Hepatocyte (in vitro differentiated cells): ENCODE measurements at regions not wholly inside any gene's neighbourhood (a gene's known extent, or its start where the extent isn't known, plus 50 kb on each side); places are given as distances from the start of the nearest gene placed in this dataset.

Experiments used
- DNase-seq: peaks from one replicate; pipeline ENCODE4 v3.0.0-alpha.2; 2016; ENCODE audit warnings: low spot score
- H2AFZ ChIP-seq: fragments of 200-600 bp; sonication (generic); 2 replicates; pipeline ENCODE4 v1.6.0; 2016; ENCODE audit warnings: antibody characterized with exemption, mild to moderate bottlenecking
- H3K27ac ChIP-seq: fragments of 200-600 bp; sonication (generic); 2 replicates; pipeline ENCODE4 v1.5.1; 2016; ENCODE audit warnings: mild to moderate bottlenecking
- H3K27me3 ChIP-seq: fragments of 200-600 bp; sonication (generic); 2 replicates; pipeline ENCODE4 v1.6.1; 2016
- H3K36me3 ChIP-seq: fragments of 200-600 bp; sonication (generic); replicated peaks from 2 replicates; pipeline ENCODE4 v1.5.1; 2016; ENCODE audit warnings: low read depth; ENCODE audit not compliant: insufficient read depth
- H3K4me1 ChIP-seq: fragments of 200-600 bp; sonication (generic); 2 replicates; pipeline ENCODE4 v1.5.1; 2016; ENCODE audit warnings: mild to moderate bottlenecking, moderate library complexity; ENCODE audit not compliant: insufficient read depth
- H3K4me2 ChIP-seq: fragments of 200-600 bp; sonication (generic); 2 replicates; pipeline ENCODE4 v1.6.0; 2016
- H3K4me3 ChIP-seq: fragments of 200-600 bp; sonication (generic); 2 replicates; pipeline ENCODE4 v1.5.1; 2016; ENCODE audit warnings: mild to moderate bottlenecking
- H3K79me2 ChIP-seq: fragments of 200-600 bp; sonication (generic); 2 replicates; pipeline ENCODE4 v1.6.0; 2017; ENCODE audit warnings: mild to moderate bottlenecking
- H3K9me2 ChIP-seq: fragments of 200-600 bp; sonication (generic); replicated peaks from 2 replicates; pipeline ENCODE4 v1.6.0; 2017; ENCODE audit warnings: mild to moderate bottlenecking; ENCODE audit not compliant: insufficient read depth
- H3K9me3 ChIP-seq: fragments of 200-600 bp; sonication (generic); 2 replicates; pipeline ENCODE4 v1.5.1; 2016; ENCODE audit warnings: low read depth, mild to moderate bottlenecking
- H4K20me1 ChIP-seq: fragments of 200-600 bp; sonication (generic); 2 replicates; pipeline ENCODE4 v1.6.0; 2016; ENCODE audit warnings: mild to moderate bottlenecking; ENCODE audit not compliant: insufficient read depth, poor library complexity, severe bottlenecking
- EZH2 ChIP-seq: fragments of 200-600 bp; sonication (generic); IDR thresholded peaks from 2 replicates; pipeline ENCODE4 v1.6.1; 2016; ENCODE audit warnings: antibody characterized with exemption, mild to moderate bottlenecking, borderline replicate concordance
- EZH2phosphoT487 ChIP-seq: fragments of 200-600 bp; sonication (generic); IDR thresholded peaks from one replicate; pipeline ENCODE4 v1.6.1; 2018; ENCODE audit warnings: antibody characterized with exemption, mild to moderate bottlenecking, low read depth, moderate library complexity; ENCODE audit not compliant: unreplicated experiment, severe bottlenecking
- WGBS: methylation state at CpG from one replicate; pipeline ENCODE4 v1.1.6; 2016; ENCODE audit warnings: low lambda C conversion rate; ENCODE audit errors: missing lambda C conversion rate; 5-methylcytosine and 5-hydroxymethylcytosine counted together
- TF ChIP-seq, protein P1 (sequence below): fragments of 200-600 bp; sonication (generic); IDR thresholded peaks from 2 replicates; pipeline ENCODE4 v1.5.1; 2016; ENCODE audit warnings: antibody characterized with exemption, mild to moderate bottlenecking; ENCODE audit not compliant: poor library complexity

DNA sequence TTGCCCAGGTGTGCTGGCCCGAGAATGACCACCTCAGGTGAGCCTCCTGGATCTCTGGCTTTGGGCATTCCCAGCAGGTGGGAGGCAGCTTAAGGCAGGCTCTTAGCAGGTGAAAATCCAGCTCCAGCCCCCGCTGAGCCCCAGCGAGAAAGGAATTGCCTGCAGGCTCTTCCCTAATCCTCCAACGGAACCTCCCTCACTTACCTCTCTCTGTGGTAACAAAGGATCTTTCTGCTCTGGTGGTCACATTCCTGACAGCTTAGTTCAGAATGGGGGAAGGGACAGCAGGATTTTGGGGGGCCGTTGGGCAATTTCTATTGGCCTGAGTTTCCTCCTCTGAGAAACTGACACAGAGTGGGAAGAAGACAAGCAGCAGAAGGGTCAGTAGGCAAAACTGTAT is 116.0 kb upstream of the LHX5 start:
- H3K27ac ChIP-seq, result no peak overlapping the region
- no peak for TF ChIP-seq EZH2
- TF ChIP-seq, protein P1, sequence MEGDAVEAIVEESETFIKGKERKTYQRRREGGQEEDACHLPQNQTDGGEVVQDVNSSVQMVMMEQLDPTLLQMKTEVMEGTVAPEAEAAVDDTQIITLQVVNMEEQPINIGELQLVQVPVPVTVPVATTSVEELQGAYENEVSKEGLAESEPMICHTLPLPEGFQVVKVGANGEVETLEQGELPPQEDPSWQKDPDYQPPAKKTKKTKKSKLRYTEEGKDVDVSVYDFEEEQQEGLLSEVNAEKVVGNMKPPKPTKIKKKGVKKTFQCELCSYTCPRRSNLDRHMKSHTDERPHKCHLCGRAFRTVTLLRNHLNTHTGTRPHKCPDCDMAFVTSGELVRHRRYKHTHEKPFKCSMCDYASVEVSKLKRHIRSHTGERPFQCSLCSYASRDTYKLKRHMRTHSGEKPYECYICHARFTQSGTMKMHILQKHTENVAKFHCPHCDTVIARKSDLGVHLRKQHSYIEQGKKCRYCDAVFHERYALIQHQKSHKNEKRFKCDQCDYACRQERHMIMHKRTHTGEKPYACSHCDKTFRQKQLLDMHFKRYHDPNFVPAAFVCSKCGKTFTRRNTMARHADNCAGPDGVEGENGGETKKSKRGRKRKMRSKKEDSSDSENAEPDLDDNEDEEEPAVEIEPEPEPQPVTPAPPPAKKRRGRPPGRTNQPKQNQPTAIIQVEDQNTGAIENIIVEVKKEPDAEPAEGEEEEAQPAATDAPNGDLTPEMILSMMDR, result no peak
- TF ChIP-seq EZH2phosphoT487, result no peak
- WGBS, result 4% methylated on average over 5 of the region's 5 CpGs
- H3K9me3 ChIP-seq, result no peaks in the 10 kb centered on the region
- no peaks in the 10 kb centered on the region for H3K36me3 ChIP-seq
- H3K27me3 ChIP-seq, result peaks cover 44% of the 10 kb centered on the region
- no peaks in the 10 kb centered on the region for H4K20me1 ChIP-seq
- DNase-seq, result no peak
- no peaks in the 10 kb centered on the region for H3K4me1 ChIP-seq
- H3K9me2 ChIP-seq, result no peaks in the 10 kb centered on the region
- no peak overlapping the region for H2AFZ ChIP-seq
- H3K4me2 ChIP-seq, result no peak overlapping the region
- H3K4me3 ChIP-seq, result no peak overlapping the region
- no peaks in the 10 kb centered on the region for H3K79me2 ChIP-seq

DNA sequence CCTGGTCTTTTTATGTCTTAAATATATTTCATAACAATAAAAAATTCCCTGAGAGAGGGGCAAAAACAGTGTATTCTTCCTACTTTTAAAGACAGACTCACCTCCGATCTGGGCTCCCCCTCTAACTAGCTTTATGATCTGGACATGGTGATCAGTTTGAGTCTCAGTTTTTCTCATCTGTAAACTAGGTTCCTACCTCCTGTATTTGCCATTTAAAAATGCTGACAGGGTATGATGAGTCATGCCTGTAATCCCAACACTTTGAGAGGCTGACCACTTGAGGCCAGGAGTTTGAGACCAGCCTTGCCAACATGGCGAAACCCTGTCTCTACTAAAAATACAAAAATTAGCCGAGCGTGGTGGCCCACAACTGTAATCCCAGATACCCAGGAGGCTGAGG is 114.8 kb upstream of the LHX5 start:
- Histone ChIP-seq H3K4me2 (no peak overlapping the region), H4K20me1 (no peaks in the 10 kb centered on the region), H3K9me3 (no peaks in the 10 kb centered on the region), H3K4me1 (no peaks in the 10 kb centered on the region), H3K27ac (no peak overlapping the region), H3K4me3 (no peak overlapping the region), H3K27me3 (peaks cover 35% of the 10 kb centered on the region), H3K36me3 (no peaks in the 10 kb centered on the region), H3K79me2 (no peaks in the 10 kb centered on the region), H3K9me2 (no peaks in the 10 kb centered on the region), H2AFZ (no peak overlapping the region)
- DNase-seq, result no peak
- TF ChIP-seq EZH2phosphoT487, result no peak
- TF ChIP-seq, protein P1, result no peak
- no peak for TF ChIP-seq EZH2
- WGBS, result 86% methylated on average over 4 of the region's 4 CpGs

DNA sequence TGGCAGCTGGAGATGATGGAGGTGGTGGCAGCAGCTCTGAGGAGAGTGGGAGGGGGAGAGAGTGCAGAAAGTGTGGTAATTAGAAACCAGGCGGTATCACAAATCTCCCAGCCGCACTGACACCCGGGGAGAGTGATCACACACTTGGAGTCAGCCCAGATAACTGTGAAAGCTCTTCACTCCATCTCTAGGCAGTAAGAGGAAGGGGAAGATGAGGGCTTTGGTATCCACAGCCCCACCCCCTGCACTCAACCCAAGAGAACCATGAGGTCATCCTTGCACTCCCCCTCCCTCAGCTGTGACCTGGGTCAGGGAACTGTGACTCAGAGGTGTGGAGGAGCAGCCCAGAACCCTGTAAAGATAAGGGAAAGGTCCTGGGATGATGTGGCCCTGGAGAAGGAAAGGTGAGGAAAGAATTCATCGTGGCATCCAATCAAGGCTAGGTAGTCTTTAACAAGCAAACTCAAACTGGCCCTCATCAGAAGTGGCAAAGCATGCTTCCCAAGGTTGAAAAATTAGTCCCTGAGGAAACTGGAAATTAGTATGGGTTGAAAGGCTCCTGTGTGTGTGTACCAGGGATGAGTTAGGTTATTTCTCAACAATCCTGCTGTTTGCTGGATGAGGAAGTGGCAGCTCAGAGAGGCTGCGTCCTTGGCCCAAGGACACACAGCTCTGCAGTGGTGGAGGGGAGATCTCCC is 111.0 kb upstream of the LHX5 start:
- no peak for DNase-seq
- Histone ChIP-seq H3K27me3 (peaks cover 22% of the 10 kb centered on the region), H3K9me3 (no peaks in the 10 kb centered on the region), H3K9me2 (no peaks in the 10 kb centered on the region), H3K4me1 (no peaks in the 10 kb centered on the region), H2AFZ (no peak overlapping the region), H3K4me3 (no peak overlapping the region), H3K79me2 (no peaks in the 10 kb centered on the region), H3K4me2 (no peak overlapping the region), H3K27ac (no peak overlapping the region), H3K36me3 (no peaks in the 10 kb centered on the region), H4K20me1 (no peaks in the 10 kb centered on the region)
- WGBS, result 35% methylated on average over 5 of the region's 5 CpGs
- TF ChIP-seq EZH2phosphoT487, result no peak
- TF ChIP-seq EZH2, result no peak
- TF ChIP-seq, protein P1, result no peak

DNA sequence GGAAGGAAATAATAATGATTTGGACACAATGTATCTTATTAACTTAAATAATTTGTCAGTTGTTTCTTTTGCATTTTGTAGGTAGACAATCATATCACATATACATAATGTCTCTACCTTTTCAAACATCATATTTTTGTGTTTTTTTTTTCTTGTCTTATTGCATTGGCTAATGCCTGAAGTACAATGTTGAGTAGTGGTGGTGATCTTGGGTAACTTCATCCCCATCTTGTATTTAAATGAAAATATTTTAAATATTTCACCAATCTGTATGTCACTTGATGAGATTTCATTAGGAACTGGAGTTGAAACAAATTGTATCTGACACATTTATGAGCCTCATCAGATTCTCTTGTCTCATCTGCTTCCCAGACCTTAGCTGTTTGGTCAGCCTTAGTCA is 109.7 kb upstream of the LHX5 start:
- no peaks in the 10 kb centered on the region for H3K4me1 ChIP-seq
- no peak for TF ChIP-seq EZH2
- no peak for TF ChIP-seq EZH2phosphoT487
- TF ChIP-seq, protein P1, result no peak
- H3K27me3 ChIP-seq, result peaks cover 15% of the 10 kb centered on the region

More for the DNA sequence above, 109.7 kb upstream of the LHX5 start:
- H3K27ac ChIP-seq, result no peak overlapping the region
- no peaks in the 10 kb centered on the region for H3K79me2 ChIP-seq
- no peaks in the 10 kb centered on the region for H3K36me3 ChIP-seq
- no peaks in the 10 kb centered on the region for H3K9me2 ChIP-seq
- no peak for DNase-seq
- no peak overlapping the region for H3K4me2 ChIP-seq
- H3K9me3 ChIP-seq, result no peaks in the 10 kb centered on the region
- no peaks in the 10 kb centered on the region for H4K20me1 ChIP-seq
- no peak overlapping the region for H3K4me3 ChIP-seq
- no peak overlapping the region for H2AFZ ChIP-seq
